ENCODE measurements at regions not wholly inside any gene's neighbourhood (a gene's known extent, or its start where the extent isn't known, plus 50 kb on each side); places are given as distances from the start of the nearest gene placed in this dataset.

DNA sequence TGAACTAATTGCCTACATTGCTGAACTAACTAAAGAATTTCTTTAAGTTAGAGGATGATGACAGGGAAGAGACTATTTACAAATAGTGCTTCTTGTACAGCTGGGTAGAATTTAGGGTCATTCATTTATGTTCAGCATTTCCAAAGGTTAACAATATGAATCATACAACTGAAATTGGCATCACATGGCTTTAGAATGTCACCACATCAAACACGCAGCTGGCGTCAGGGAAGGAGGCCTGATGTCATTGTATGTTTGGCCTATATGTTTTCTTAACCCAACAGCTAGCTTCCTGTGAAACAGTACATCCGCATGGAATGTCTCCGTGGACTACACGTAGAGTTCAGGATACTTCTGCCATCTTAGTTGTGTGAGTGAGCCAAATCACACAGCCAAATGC lies 99.0 kb upstream of the TNFSF11 start:
- 86 to 88% methylated on average over 5 of the region's 5 CpGs for WGBS, 2 experiments
- H3K36me3 ChIP-seq (ENCODE audit: control insufficient read depth, insufficient read depth, low read length): no peaks in the 10 kb centered on the region

DNA sequence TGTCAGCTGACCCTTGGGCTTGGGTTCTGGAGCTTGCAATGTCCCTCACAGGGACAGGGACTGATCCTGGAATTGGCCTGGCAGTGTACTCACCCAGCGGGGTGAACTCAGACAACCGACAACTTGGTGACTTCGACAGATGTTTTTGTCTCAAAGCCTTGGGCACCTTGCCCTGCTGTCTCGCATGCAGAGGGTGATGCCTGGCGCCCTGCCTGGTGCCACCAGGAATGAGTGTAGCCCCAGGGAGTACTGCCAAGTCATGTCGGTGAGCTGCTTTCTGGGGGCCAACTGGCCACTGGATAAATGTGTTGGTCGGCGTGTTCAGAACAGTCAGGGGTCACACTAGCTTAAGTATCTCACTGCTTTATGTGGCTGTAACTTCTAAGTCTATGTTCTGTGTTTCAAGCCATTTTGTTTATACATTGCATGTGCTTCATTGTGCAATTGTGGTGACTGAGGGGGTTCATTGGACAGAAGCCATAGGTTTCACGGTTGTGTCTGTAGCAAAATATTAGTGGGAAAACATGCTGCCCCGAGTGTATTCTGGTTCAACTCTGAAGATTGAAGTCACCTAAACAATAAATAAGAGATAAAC lies 96.3 kb upstream of the TNFSF11 start:
- no peak overlapping the region for H3K27ac ChIP-seq (ENCODE audit: insufficient read depth, low read depth, low read length, poor library complexity, severe bottlenecking)
- 93 to 95% methylated on average over 10 of the region's 10 CpGs for WGBS, 2 experiments
- H3K4me1 ChIP-seq (ENCODE audit: control insufficient read depth, insufficient read depth, low read length): no peaks in the 10 kb centered on the region
- H3K27me3 ChIP-seq (ENCODE audit: control insufficient read depth, insufficient read depth, low read length, poor library complexity, severe bottlenecking): no peaks in the 10 kb centered on the region
- H3K36me3 ChIP-seq (ENCODE audit: control insufficient read depth, insufficient read depth, low read length): no peaks in the 10 kb centered on the region
- H3K9me3 ChIP-seq (ENCODE audit: control insufficient read depth, low read length): no peaks in the 10 kb centered on the region
- no peak overlapping the region for H3K4me3 ChIP-seq (ENCODE audit: insufficient read depth, low read depth, low read length)

More for the DNA sequence above, 99.0 kb upstream of the TNFSF11 start:
- Histone ChIP-seq H3K27ac (ENCODE audit: insufficient read depth, low read depth, low read length, poor library complexity, severe bottlenecking) (no peak overlapping the region), H3K4me1 (ENCODE audit: control insufficient read depth, insufficient read depth, low read length) (no peaks in the 10 kb centered on the region), H3K27me3 (ENCODE audit: control insufficient read depth, insufficient read depth, low read length, poor library complexity, severe bottlenecking) (no peaks in the 10 kb centered on the region), H3K4me3 (ENCODE audit: insufficient read depth, low read depth, low read length) (no peak overlapping the region), H3K9me3 (ENCODE audit: control insufficient read depth, low read length) (no peaks in the 10 kb centered on the region)

DNA sequence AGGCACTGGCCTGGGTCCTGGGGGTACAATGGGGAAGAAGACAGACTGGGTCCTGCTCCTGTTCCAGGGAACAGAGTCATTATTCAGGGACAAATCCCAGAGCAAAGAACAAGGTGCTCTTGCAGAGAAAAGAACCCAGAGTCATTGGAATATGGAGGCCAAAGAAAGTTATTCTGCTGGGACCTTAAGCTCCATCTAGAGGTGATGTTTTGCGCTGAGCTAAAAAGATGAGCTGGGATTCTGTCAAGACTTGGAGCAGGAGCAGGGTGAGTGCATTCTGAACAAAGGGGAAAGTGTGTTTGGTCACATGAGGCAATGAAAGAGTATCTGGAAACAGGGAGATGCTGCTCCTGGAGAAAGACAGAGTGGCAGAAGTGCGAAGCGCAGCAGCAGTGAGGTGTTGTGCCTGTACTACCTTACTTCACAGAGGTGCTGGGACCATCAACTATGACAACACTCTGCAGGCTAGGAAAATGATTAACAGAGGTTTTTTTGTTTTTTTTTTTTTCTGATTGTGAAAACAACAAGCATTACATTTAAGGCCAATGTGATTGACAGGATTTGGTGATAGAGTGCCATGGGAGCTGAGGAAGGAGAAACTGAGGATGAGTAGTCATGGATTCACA lies 95.3 kb upstream of the TNFSF11 start:
- WGBS, 2 experiments: 68 to 71% methylated on average over 3 of the region's 3 CpGs
- no peaks in the 10 kb centered on the region for H3K4me1 ChIP-seq (ENCODE audit: control insufficient read depth, insufficient read depth, low read length)
- no peak overlapping the region for H3K4me3 ChIP-seq (ENCODE audit: insufficient read depth, low read depth, low read length)
- H3K36me3 ChIP-seq (ENCODE audit: control insufficient read depth, insufficient read depth, low read length): no peaks in the 10 kb centered on the region
- no peak overlapping the region for H3K27ac ChIP-seq (ENCODE audit: insufficient read depth, low read depth, low read length, poor library complexity, severe bottlenecking)
- no peaks in the 10 kb centered on the region for H3K27me3 ChIP-seq (ENCODE audit: control insufficient read depth, insufficient read depth, low read length, poor library complexity, severe bottlenecking)
- no peaks in the 10 kb centered on the region for H3K9me3 ChIP-seq (ENCODE audit: control insufficient read depth, low read length)

DNA sequence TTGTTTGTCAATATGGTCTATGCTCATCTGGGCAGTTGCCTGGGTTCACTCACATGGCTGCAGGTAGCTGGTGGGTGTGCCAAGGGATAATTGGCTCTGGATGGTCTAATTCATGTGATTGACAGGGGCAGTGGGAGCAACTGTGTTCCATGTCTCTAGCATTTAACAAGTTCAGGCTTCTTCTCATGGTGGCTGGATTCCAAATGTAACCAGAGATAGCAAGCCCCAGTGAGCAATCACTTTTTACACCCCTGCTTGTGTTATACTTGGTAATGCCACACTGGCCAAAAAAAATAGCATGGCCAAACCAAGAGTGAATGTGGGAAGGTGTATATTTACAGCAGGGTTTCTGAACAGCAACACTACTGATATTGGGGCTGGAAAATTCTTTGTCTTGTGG lies 89.6 kb upstream of the TNFSF11 start:
- H3K9me3 ChIP-seq (ENCODE audit: control insufficient read depth, low read length): no peaks in the 10 kb centered on the region
- H3K4me3 ChIP-seq (ENCODE audit: insufficient read depth, low read depth, low read length): no peak overlapping the region
- no peaks in the 10 kb centered on the region for H3K36me3 ChIP-seq (ENCODE audit: control insufficient read depth, insufficient read depth, low read length)
- H3K27me3 ChIP-seq (ENCODE audit: control insufficient read depth, insufficient read depth, low read length, poor library complexity, severe bottlenecking): no peaks in the 10 kb centered on the region
- H3K27ac ChIP-seq (ENCODE audit: insufficient read depth, low read depth, low read length, poor library complexity, severe bottlenecking): no peak overlapping the region
- H3K4me1 ChIP-seq (ENCODE audit: control insufficient read depth, insufficient read depth, low read length): no peaks in the 10 kb centered on the region

DNA sequence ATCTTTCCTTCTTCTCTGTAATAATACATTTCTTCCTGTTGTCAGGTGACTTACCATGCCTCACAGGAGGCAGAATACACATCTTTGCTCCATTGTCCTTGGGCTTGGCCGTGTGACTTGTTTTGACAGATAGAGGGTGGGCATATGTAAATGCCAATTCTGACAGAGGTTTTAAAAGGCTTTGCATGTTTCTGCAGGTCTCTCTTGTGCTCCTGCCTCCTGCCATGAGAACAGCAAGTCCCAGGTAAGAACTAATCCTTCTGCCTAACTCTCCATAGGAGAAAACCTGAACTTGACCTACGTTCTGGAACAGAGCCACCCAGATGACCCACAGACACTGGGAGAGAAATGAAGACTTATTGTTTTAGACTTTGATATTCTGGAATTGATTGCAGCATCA lies 88.7 kb upstream of the TNFSF11 start:
- Histone ChIP-seq H3K4me3 (ENCODE audit: insufficient read depth, low read depth, low read length) (no peak overlapping the region), H3K27ac (ENCODE audit: insufficient read depth, low read depth, low read length, poor library complexity, severe bottlenecking) (no peak overlapping the region)
- 83 to 85% methylated on average over 2 of the region's 2 CpGs for WGBS, 2 experiments

DNA sequence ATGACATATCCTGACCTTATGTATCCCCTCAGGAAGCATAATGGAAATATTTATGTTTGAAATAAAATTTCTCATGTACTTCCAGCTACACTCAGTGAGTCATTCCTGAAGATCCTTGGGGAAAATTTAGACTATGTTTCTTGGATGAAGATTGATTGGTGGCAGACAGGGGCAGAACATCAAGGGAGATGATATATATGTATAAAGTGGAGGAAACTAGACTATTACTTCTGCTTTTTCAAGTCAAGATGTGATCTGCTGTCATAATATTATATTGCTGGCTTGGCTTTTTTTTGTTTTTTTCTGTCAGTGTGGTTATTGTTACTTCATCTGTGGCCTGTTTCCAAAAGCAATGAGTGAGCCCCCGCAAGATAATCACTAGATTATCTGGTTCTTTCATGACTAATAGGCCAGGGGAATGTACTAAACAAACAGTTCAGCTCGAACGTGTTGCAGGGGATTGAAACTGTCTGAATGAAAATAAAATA lies 87.2 kb upstream of the TNFSF11 start:
- Histone ChIP-seq H3K27ac (ENCODE audit: insufficient read depth, low read depth, low read length, poor library complexity, severe bottlenecking) (no peak overlapping the region), H3K27me3 (ENCODE audit: control insufficient read depth, insufficient read depth, low read length, poor library complexity, severe bottlenecking) (no peaks in the 10 kb centered on the region), H3K4me3 (ENCODE audit: insufficient read depth, low read depth, low read length) (no peak overlapping the region), H3K36me3 (ENCODE audit: control insufficient read depth, insufficient read depth, low read length) (no peaks in the 10 kb centered on the region), H3K4me1 (ENCODE audit: control insufficient read depth, insufficient read depth, low read length) (no peaks in the 10 kb centered on the region), H3K9me3 (ENCODE audit: control insufficient read depth, low read length) (no peaks in the 10 kb centered on the region)
- 95 to 96% methylated on average over 1 of the region's 3 CpGs for WGBS, 2 experiments

More for the DNA sequence above, 88.7 kb upstream of the TNFSF11 start:
- Histone ChIP-seq H3K4me1 (ENCODE audit: control insufficient read depth, insufficient read depth, low read length) (no peaks in the 10 kb centered on the region), H3K27me3 (ENCODE audit: control insufficient read depth, insufficient read depth, low read length, poor library complexity, severe bottlenecking) (no peaks in the 10 kb centered on the region), H3K36me3 (ENCODE audit: control insufficient read depth, insufficient read depth, low read length) (no peaks in the 10 kb centered on the region), H3K9me3 (ENCODE audit: control insufficient read depth, low read length) (no peaks in the 10 kb centered on the region)

DNA sequence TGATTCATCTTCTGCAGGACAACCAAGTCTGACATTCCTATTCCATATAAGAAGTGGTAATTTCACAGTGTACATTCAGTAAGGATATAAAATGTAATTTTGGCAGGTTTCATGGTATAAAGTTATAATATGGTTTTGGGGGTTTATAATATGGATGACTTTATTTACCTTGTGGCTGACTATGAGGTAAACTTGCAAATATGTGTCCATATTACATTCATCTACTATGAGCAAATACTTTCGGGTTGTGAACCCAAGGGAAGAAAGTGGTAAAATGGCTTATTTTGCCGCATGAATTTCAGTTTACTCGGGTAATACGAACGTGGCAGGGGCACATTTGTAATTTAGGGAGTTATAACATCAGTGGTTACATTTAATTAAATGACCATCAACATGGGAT lies 86.7 kb upstream of the TNFSF11 start:
- no peak overlapping the region for H3K27ac ChIP-seq (ENCODE audit: insufficient read depth, low read depth, low read length, poor library complexity, severe bottlenecking)
- H3K27me3 ChIP-seq (ENCODE audit: control insufficient read depth, insufficient read depth, low read length, poor library complexity, severe bottlenecking): no peaks in the 10 kb centered on the region
- WGBS, 2 experiments: 93 to 100% methylated on average over 5 of the region's 5 CpGs
- H3K9me3 ChIP-seq (ENCODE audit: control insufficient read depth, low read length): no peaks in the 10 kb centered on the region
- no peaks in the 10 kb centered on the region for H3K4me1 ChIP-seq (ENCODE audit: control insufficient read depth, insufficient read depth, low read length)
- H3K4me3 ChIP-seq (ENCODE audit: insufficient read depth, low read depth, low read length): no peak overlapping the region
- H3K36me3 ChIP-seq (ENCODE audit: control insufficient read depth, insufficient read depth, low read length): no peaks in the 10 kb centered on the region

DNA sequence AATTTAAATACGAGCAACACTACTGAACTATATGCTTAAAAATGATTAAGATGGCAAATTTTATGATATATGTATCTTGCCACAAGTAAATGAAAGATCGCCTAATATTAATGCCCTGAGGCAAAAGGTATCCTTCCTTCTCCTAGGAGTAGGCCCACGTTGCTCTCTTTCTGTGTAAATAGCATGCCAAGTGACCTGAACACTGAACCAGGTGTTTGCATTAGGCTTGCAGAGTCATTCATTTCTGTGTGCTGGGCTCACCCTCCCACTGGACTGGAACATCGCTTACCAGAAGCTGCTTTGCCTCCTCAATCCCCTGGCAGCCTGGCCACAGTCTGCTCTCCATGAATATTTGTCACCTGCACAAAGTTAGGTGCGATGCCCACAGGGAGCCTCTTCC lies 83.3 kb upstream of the TNFSF11 start:
- no peaks in the 10 kb centered on the region for H3K36me3 ChIP-seq (ENCODE audit: control insufficient read depth, insufficient read depth, low read length)

DNA sequence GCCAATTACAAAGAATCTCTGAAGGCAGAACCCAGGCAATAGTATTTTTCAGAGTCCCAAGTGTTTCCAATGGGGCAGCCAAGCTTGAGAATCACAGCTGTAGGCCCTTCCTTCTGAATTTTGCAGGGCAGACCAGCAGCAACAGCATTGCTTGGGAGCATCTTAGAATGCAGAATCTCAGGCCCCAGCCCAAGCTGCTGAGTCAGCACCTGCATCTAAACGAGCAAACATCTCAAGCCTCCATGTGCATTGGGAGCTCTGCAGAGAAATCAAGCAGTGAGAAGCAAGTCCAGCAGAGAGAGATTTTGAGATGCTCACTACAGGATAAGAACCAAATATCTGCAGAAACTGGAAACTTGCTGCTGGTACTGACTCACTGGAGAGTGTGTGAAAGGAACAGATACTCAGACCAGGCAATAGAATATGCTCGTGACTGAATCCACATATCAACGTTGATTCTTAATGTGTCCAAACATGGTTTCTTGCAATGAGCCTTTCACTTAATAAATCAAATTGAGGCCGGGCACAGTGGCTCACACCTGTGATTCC lies 81.5 kb upstream of the TNFSF11 start:
- Histone ChIP-seq H3K9me3 (ENCODE audit: control insufficient read depth, low read length) (no peaks in the 10 kb centered on the region), H3K27me3 (ENCODE audit: control insufficient read depth, insufficient read depth, low read length, poor library complexity, severe bottlenecking) (no peaks in the 10 kb centered on the region), H3K4me1 (ENCODE audit: control insufficient read depth, insufficient read depth, low read length) (no peaks in the 10 kb centered on the region), H3K27ac (ENCODE audit: insufficient read depth, low read depth, low read length, poor library complexity, severe bottlenecking) (no peak overlapping the region), H3K36me3 (ENCODE audit: control insufficient read depth, insufficient read depth, low read length) (no peaks in the 10 kb centered on the region), H3K4me3 (ENCODE audit: insufficient read depth, low read depth, low read length) (no peak overlapping the region)
- WGBS, 2 experiments: 92 to 95% methylated on average over 4 of the region's 4 CpGs

More for the DNA sequence above, 83.3 kb upstream of the TNFSF11 start:
- Histone ChIP-seq H3K9me3 (ENCODE audit: control insufficient read depth, low read length) (no peaks in the 10 kb centered on the region), H3K27me3 (ENCODE audit: control insufficient read depth, insufficient read depth, low read length, poor library complexity, severe bottlenecking) (no peaks in the 10 kb centered on the region), H3K27ac (ENCODE audit: insufficient read depth, low read depth, low read length, poor library complexity, severe bottlenecking) (no peak overlapping the region), H3K4me3 (ENCODE audit: insufficient read depth, low read depth, low read length) (no peak overlapping the region), H3K4me1 (ENCODE audit: control insufficient read depth, insufficient read depth, low read length) (no peaks in the 10 kb centered on the region)
- 70 to 76% methylated on average over 4 to 5 of the region's 5 CpGs for WGBS, 2 experiments

DNA sequence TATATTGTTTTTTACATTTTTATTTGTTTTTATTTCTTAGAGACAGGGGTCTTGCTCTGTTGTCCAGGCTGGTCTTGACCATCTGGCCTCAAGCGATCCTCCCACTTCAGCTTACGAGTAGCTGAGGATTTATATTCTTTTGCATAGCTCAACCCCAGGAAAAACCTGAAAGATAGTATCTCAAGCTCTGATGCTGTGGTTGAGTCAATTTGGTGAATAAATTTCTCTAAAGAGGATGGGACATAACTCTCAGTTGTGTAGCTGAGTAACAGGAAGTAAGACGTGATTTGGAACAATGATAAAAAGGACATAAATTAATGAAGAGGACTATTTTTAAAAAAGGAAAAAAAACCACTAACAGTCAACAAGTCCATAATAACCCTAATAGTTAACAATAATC lies 79.8 kb upstream of the TNFSF11 start:
- Histone ChIP-seq H3K9me3 (ENCODE audit: control insufficient read depth, low read length) (no peaks in the 10 kb centered on the region), H3K4me3 (ENCODE audit: insufficient read depth, low read depth, low read length) (no peak overlapping the region), H3K36me3 (ENCODE audit: control insufficient read depth, insufficient read depth, low read length) (no peaks in the 10 kb centered on the region), H3K4me1 (ENCODE audit: control insufficient read depth, insufficient read depth, low read length) (no peaks in the 10 kb centered on the region), H3K27me3 (ENCODE audit: control insufficient read depth, insufficient read depth, low read length, poor library complexity, severe bottlenecking) (no peaks in the 10 kb centered on the region), H3K27ac (ENCODE audit: insufficient read depth, low read depth, low read length, poor library complexity, severe bottlenecking) (no peak overlapping the region)
- 97 to 98% methylated on average over 2 to 3 of the region's 3 CpGs for WGBS, 2 experiments
